ENCODE measurements at regions not wholly inside any gene's neighbourhood (a gene's known extent, or its start where the extent isn't known, plus 50 kb on each side); places are given as distances from the start of the nearest gene placed in this dataset.

- TF ChIP-seq CTCF (IDR thresholded peaks at IDR 0.05 in 8 of 11, conservative IDR thresholded peaks at IDR 0.05 in 3 of 11), result no peak
- TF ChIP-seq POLR2A (IDR thresholded peaks at IDR 0.05), result no peak
Measured at GRCh38 chr10:121368347-121369025, 229.8 kb downstream of the FGFR2 start.
